Vagina (tissue), 2 donors: ENCODE measurements at regions not wholly inside any gene's neighbourhood (a gene's known extent, or its start where the extent isn't known, plus 50 kb on each side); places are given as distances from the start of the nearest gene placed in this dataset.

ENCODE experiments used
- DNase-seq, 2 donors: peaks; one replicate each; pipeline ENCODE4 v3.0.0-alpha.2; 2017; ENCODE audit errors: extremely low spot score in 2 of 2
- H3K27ac ChIP-seq: fragments of 200-600 bp; sonication (generic); one replicate; pipeline ENCODE4 v1.5.1; 2019
- H3K27me3 ChIP-seq: fragments of 200-600 bp; sonication (generic); one replicate; pipeline ENCODE4 v1.5.1; 2019
- H3K36me3 ChIP-seq, 2 donors: fragments of 200-600 bp; sonication (generic); one replicate each; pipeline ENCODE4 v1.5.1; 2017 to 2019
- H3K4me1 ChIP-seq: fragments of 200-600 bp; sonication (generic); one replicate; pipeline ENCODE4 v1.5.1; 2019
- H3K4me3 ChIP-seq, 2 donors: fragments of 200-600 bp; sonication (generic); 1 replicate in 1 of 2; 2 replicates in 1 of 2; pipeline ENCODE4 v1.5.1; 2016 to 2019
- H3K9me3 ChIP-seq: fragments of 200-600 bp; sonication (generic); one replicate; pipeline ENCODE4 v1.5.1; 2019
- CTCF ChIP-seq, 3 experiments: fragments of 450-650 bp in 2 of 3; fragments of 200-600 bp in 1 of 3; sonication (generic) in 1 of 3; IDR thresholded peaks; one replicate each; pipeline ENCODE4 v1.5.1; 2017 to 2019; ENCODE audit warnings: antibody characterized with exemption in 3 of 3, mild to moderate bottlenecking in 2 of 3, moderate library complexity in 2 of 3
- POLR2A ChIP-seq, 2 donors: fragments of 450-650 bp; IDR thresholded peaks; one replicate each; pipeline ENCODE4 v1.6.1; 2017; ENCODE audit warnings: antibody characterized with exemption in 2 of 2, mild to moderate bottlenecking in 2 of 2, moderate library complexity in 2 of 2
- POLR2AphosphoS5 ChIP-seq, 2 donors: sonication (generic); formaldehyde crosslinking; IDR thresholded peaks; one replicate each; pipeline ENCODE4 v1.9.0; 2017; ENCODE audit warnings: antibody characterized with exemption in 2 of 2, mild to moderate bottlenecking in 2 of 2, low read depth in 1 of 2; ENCODE audit not compliant: insufficient read depth in 1 of 2
- intact Hi-C: fragments of 100-400 bp; cut with DNase I; formaldehyde crosslinking; loops from one replicate; pipeline ENCODE4 v1.15.1; 2023

- Histone ChIP-seq H3K27ac (no peak overlapping the region), H3K27me3 (no peaks in the 10 kb centered on the region), H3K4me3 (no peak overlapping the region), H3K4me1 (no peaks in the 10 kb centered on the region), H3K9me3 (no peaks in the 10 kb centered on the region), H3K36me3 (no peaks in the 10 kb centered on the region)
- no peak for DNase-seq
- no peak for TF ChIP-seq POLR2AphosphoS5 (IDR thresholded peaks at IDR 0.05; ENCODE audit: insufficient read depth in 1 of 2, low read depth in 1 of 2)
- no peak for TF ChIP-seq POLR2A (IDR thresholded peaks at IDR 0.05)
- no peak for TF ChIP-seq CTCF (IDR thresholded peaks at IDR 0.05)
- intact Hi-C loops: no loop called here
Measured at GRCh38 chr4:24686866-24687692, 102.7 kb upstream of the DHX15 start.

GRCh38 chr4:24688453-24688852 lies 104.1 kb upstream of the DHX15 start:
- Histone ChIP-seq H3K36me3 (no peaks in the 10 kb centered on the region), H3K9me3 (no peaks in the 10 kb centered on the region), H3K4me1 (no peaks in the 10 kb centered on the region), H3K4me3 (no peak overlapping the region), H3K27me3 (no peaks in the 10 kb centered on the region), H3K27ac (no peak overlapping the region)
- no peak for TF ChIP-seq CTCF (IDR thresholded peaks at IDR 0.05)
- TF ChIP-seq POLR2A (IDR thresholded peaks at IDR 0.05): no peak
- TF ChIP-seq POLR2AphosphoS5 (IDR thresholded peaks at IDR 0.05; ENCODE audit: insufficient read depth in 1 of 2, low read depth in 1 of 2): no peak
- intact Hi-C loops: no loop called here
- no peak for DNase-seq

GRCh38 chr4:24689212-24689611 lies 104.9 kb upstream of the DHX15 start:
- TF ChIP-seq POLR2A (IDR thresholded peaks at IDR 0.05) (no peak), CTCF (IDR thresholded peaks at IDR 0.05) (no peak), POLR2AphosphoS5 (IDR thresholded peaks at IDR 0.05; ENCODE audit: insufficient read depth in 1 of 2, low read depth in 1 of 2) (no peak)
- Histone ChIP-seq H3K9me3 (no peaks in the 10 kb centered on the region), H3K4me1 (no peaks in the 10 kb centered on the region), H3K4me3 (no peak overlapping the region), H3K27me3 (no peaks in the 10 kb centered on the region), H3K27ac (no peak overlapping the region), H3K36me3 (no peaks in the 10 kb centered on the region)
- intact Hi-C loops: no loop called here
- no peak for DNase-seq

GRCh38 chr4:24690436-24690835 lies 104.9 kb upstream of the SOD3 start:
- no peak overlapping the region for H3K4me3 ChIP-seq

More at GRCh38 chr4:24690436-24690835, 104.9 kb upstream of the SOD3 start:
- no peaks in the 10 kb centered on the region for H3K9me3 ChIP-seq
- intact Hi-C loops: loop anchor here (5.0 kb wide), 1 partner anchor 543 kb away; no protein-coding TSS in a partner anchor
- no peak for DNase-seq
- H3K36me3 ChIP-seq: no peaks in the 10 kb centered on the region
- no peaks in the 10 kb centered on the region for H3K27me3 ChIP-seq
- TF ChIP-seq POLR2A (IDR thresholded peaks at IDR 0.05) (no peak), POLR2AphosphoS5 (IDR thresholded peaks at IDR 0.05; ENCODE audit: insufficient read depth in 1 of 2, low read depth in 1 of 2) (no peak), CTCF (IDR thresholded peaks at IDR 0.05) (no peak)
- H3K27ac ChIP-seq: no peak overlapping the region
- H3K4me1 ChIP-seq: no peaks in the 10 kb centered on the region
